NCI-H146 (cell line): ENCODE measurements at regions not wholly inside any gene's neighbourhood (a gene's known extent, or its start where the extent isn't known, plus 50 kb on each side); places are given as distances from the start of the nearest gene placed in this dataset.
"Not testable (repeated sequence)": the region's sequence is repeated elsewhere in the genome, so short reads cannot be mapped to it uniquely, and the experiment has no call there.

Source experiments
- DNase-seq: peaks from one replicate; lab custom pipeline; 2025; lab: John Stamatoyannopoulos, UW

DNA sequence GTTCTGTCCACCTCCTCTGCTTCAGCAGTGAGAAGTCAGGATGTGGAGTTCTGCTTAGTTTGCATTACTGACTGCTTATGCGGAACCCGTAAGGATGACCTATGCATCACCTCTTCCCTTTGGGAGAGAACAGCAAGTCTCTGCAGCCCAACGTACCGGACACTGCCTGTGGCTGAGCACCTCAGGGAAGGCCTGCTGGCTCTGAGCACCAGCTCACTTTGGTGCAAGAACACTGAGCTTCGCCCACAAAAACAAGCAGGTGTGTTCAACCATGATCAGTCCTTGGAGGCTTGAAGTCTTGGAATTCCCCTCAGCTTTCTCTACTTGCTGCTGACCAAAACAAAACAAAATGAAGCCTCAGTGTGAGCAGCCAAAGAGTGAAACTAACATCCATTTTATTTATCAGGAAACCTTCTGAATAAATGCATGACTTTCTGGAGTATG is 52.7 kb upstream of the NCK2 start:
- no peak for DNase-seq

DNA sequence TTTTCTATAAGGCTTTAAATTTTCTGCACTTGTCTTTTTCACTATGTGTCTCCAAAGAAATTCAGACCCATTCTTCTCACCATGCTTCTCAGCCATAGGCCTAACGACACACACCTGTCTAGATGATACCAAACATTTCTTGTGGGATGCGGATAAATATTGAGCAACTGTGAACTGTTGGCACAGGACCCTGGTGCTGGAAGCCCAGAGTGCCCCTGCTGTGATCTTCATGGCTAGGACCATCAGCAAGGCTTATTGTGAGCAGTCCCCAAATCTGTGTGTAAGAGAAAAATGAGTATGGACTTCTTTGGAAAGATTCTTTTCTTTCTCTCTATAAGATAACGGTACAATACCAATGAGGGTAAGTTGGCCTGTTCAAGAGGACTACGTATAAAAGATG is 54.1 kb upstream of the NCK2 start:
- no peak for DNase-seq

GRCh38 chr2:105689484-105689883 is 55.2 kb upstream of the NCK2 start:
- no peak for DNase-seq

DNA sequence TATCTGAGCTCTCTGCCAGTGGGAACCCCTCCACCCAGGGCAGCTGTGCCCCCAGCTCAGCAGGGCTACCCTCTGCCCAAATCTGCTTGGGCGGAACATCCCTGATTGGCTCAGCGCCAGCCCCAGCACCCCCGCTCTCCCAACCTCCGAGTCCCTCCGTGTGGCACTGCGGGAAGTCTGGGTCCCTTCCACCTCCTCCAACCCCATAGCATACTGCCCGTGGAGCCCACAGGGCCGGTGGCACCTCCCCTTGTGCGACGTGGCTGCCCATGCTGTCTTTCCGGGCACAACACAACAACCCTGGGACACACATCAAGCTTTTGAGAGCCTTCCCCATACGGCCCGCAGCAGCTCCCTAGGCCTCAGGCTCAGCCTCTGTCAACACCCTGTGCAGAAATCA is 55.8 kb upstream of the NCK2 start:
- no peak for DNase-seq

DNA sequence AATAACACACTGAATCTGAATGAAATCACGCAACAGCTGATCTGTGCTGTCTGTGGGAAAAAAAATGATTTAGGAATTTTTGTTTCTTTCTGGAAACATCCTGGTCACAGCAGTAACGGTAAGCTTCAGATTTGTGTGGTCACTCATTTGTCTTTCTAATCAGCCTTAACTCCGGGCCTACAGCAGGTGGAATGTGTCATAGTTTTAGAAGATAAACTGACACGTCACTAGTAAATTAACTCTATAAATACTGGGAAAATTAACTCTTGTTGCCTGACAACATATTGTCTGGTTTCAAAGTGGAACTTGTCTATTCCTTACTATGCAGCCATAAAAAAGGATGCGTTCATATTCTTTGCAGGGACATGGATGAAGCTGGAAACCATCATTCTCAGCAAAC is 58.1 kb upstream of the NCK2 start:
- no peak for DNase-seq

DNA sequence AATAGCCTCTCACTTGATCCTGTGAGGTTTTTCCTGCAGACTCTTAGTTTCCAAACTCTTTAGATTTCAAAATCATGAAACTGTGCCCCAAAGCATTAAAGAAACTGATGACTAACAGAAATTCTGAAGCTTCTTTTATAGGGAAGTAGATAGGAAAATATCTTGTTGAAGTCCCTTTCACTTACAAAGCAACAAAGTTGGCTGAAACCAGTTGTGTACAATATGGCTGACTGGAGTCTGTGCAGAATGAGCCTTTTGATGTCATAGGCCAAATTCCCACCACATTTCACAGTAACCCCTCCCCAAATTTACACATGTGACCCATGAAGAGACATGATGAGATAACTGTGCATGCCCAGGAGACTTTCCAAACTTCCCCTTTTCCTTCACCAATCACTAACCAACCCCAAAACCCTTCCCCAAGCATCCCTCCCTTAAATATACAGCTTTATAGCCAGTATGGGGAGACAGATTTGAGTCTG is 61.7 kb upstream of the NCK2 start:
- DNase-seq = no peak

DNA sequence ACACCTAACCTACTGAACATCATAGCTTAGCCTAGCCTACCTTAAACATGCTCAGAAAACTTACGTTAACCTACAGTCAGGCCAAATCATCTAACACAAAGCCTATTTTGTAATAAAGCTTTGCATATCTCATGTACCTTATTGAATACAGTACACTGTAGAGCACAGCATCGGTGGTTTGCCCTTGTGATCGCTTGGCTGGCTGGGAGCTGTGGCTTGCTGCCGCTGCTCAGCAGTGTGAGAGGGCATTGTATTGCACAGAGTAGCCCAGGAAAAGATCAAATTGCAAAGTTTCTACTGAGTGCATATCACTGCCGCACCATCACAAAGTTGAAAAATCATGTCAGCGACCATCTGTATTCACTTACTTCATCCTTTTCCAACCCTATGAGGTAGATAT is 62.3 kb upstream of the NCK2 start:
- no peak for DNase-seq

DNA sequence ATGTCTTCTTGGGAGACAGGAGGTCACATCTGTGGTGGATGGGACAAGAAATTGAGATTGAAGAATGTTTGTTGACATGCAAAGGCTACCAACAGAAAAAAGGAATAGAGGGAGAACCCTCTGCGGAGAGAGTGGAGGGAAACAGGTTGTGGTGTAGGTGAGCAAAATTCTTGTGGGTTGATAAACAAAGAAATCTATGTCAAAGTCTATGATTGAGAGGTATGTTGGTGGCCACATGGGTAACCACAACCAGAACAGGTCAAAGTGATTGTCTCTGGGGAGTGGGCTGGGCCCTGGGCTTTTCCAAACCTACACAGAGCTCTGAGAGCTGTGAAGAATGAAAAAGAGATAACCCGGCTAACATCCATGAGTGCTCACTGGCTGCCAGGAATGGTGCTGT is 62.8 kb upstream of the NCK2 start:
- DNase-seq = no peak

- no peak for DNase-seq
Measured at GRCh38 chr2:105680357-105680756, 64.4 kb upstream of the NCK2 start.

GRCh38 chr2:105678346-105678745 is 66.4 kb upstream of the NCK2 start:
- DNase-seq = no peak

GRCh38 chr2:105677901-105678300 is 66.8 kb upstream of the NCK2 start:
- DNase-seq = no peak

DNA sequence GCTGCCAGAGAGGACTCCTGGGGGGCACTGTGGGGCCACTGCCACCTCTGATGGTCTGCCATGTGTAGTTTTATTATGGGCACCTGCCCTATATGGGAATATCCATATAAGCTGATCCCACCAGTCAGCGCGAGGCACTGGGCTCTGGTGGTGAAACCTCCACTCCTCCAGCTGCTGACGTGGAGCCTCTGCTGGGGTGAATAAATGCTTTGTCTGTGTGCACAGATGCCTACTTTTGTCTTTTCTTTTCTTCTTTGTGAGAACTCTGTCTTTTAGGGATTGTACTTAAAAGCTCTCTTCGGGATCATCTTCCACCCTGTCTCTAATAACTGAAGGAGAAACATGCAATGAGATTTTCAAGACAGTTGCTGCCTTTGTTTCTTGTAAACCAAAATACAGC is 68.9 kb upstream of the NCK2 start:
- DNase-seq = no peak

- DNase-seq = no peak
Measured at GRCh38 chr2:105674859-105675541, 69.7 kb upstream of the NCK2 start.

GRCh38 chr2:105674401-105674800 is 70.3 kb upstream of the NCK2 start:
- no peak for DNase-seq

GRCh38 chr2:105671156-105671555 is 73.6 kb upstream of the NCK2 start:
- DNase-seq = no peak

- DNase-seq = no peak
Measured at GRCh38 chr2:105669384-105669891, 75.3 kb upstream of the NCK2 start.

DNA sequence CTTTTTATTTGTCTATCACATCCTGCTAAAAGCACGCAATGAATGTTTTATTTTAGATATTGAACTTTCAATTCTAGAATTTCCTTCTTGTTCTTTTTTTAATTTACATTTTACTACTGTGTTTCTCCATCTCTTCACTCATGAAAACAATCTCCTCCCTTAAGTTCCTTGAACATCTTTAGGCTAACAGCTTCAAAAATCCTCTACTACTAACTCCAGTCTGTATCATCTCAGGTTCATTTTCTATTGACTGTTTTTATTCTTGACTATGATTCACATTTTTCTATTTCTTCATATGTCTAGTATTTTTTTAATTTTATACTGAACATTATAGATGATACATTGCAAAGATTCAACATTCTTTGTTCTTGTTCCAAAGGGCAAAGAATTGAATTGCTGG is 79.2 kb upstream of the NCK2 start:
- DNase-seq = no peak

DNA sequence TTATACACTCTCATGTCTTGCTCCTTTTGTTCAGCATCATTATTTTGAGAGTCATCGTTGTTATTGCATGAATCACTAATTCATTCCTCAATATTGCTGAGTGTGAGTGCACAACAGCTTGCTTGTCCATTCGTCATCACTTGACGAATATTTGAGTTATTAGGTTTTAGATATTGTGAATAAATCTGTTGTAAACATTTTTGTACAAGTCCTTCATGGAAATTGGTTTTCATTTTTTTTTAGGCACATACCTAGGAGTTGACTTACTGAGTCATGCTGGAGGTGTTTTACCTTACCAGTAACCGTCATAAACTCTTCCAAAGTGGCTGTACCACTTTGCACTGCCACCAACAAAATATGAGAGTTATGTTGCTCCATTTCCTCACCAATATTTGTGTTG is 84.2 kb upstream of the NCK2 start:
- no peak for DNase-seq

DNA sequence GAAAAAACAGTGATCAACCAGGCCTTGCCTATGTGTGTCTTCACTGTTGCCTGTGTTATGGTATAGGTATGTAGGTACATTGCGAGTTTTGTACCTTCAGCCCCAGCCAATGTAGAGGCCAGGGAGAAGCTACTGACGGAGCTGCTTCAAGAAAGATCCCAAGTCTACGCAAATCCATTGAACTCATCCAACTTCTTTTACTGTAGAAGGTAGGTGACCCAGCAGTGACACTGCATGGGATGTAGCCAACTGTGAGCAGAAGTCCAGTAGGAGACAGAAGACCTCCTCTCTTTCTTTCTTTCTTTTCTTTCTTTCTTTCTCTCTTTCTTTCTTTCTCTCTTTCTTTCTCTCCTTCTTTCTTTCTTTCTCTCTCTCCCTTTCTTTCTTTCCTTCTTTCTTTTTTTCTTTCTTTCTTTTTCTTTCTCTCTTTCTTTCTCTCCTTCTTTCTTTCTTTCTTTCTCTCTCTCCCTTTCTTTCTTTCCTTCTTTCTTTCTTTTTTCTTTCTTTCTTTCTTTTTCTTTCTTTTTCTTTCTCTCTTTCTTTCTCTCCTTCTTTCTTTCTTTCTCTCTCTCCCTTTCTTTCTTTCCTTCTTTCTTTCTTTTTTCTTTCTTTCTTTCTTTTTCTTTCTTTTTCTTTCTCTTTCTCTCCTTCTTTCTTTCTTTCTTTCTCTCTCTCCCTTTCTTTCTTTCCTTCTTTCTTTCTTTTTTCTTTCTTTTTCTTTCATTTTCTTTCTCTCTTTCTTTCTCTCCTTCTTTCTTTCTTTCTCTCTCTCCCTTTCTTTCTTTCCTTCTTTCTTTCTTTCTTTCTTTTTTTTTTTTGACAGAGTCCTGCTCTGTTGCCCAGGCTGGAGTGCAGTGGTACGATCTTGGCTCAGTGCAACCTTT is 88.7 kb upstream of the NCK2 start:
- DNase-seq = not testable (repeated sequence)

- DNase-seq = no peak
Measured at GRCh38 chr2:105655244-105655643, 89.5 kb upstream of the NCK2 start.

- no peak for DNase-seq
Measured at GRCh38 chr2:105654474-105655004, 90.2 kb upstream of the NCK2 start.

DNA sequence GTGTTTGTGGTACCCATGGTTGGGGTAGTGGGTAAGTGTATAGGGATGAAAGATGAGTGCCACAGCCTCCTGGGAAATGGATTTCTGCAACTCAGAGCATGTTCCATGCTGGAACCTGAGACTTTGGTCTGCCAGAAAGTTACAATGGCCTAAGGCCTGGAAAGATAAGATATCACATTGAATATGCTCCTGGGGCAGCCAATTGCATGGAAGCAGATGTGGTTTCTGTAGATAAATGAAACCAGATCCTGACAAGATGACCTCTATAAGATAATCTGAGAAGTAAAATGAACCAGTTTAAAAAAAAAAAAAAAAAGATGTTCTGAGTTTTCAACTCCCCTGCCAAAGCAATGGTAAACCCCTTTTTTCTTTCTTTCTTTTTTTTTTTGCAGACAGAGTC is 91.4 kb upstream of the NCK2 start:
- no peak for DNase-seq
